ENCODE measurements at regions not wholly inside any gene's neighbourhood (a gene's known extent, or its start where the extent isn't known, plus 50 kb on each side); places are given as distances from the start of the nearest gene placed in this dataset.

GRCh38 chr4:149296503-149296902 lies 519.1 kb downstream of the IQCM start:
- DNase-seq = no peak

GRCh38 chr4:149296084-149296483 lies 519.6 kb downstream of the IQCM start:
- no peak for DNase-seq

GRCh38 chr4:149294601-149295000 lies 521.0 kb downstream of the IQCM start:
- DNase-seq = no peak

GRCh38 chr4:149293046-149293649 lies 522.5 kb downstream of the IQCM start:
- no peak for DNase-seq

GRCh38 chr4:149292425-149293007 lies 523.1 kb downstream of the IQCM start:
- no peak for DNase-seq

GRCh38 chr4:149291463-149291862 lies 524.2 kb downstream of the IQCM start:
- no peak for DNase-seq

GRCh38 chr4:149280806-149281205 lies 534.8 kb downstream of the IQCM start:
- no peak for DNase-seq

GRCh38 chr4:149279776-149280175 lies 535.9 kb downstream of the IQCM start:
- no peak for DNase-seq

GRCh38 chr4:149279331-149279730 lies 536.3 kb downstream of the IQCM start:
- DNase-seq = no peak

GRCh38 chr4:149277705-149278104 lies 537.9 kb downstream of the IQCM start:
- DNase-seq = no peak

- no peak for DNase-seq
Observed at GRCh38 chr4:149269835-149270234, 545.8 kb downstream of the IQCM start.

- DNase-seq = no peak
Observed at GRCh38 chr4:149266301-149266700, 549.3 kb downstream of the IQCM start.

- DNase-seq = no peak
Observed at GRCh38 chr4:149265645-149266044, 550.0 kb downstream of the IQCM start.

- peak; percentile 1 for DNase-seq
Observed at GRCh38 chr4:149264093-149264733, 551.4 kb downstream of the IQCM start.

- no peak for DNase-seq
Observed at GRCh38 chr4:149248191-149248764, 567.4 kb downstream of the IQCM start.

GRCh38 chr4:149247164-149247563 lies 568.5 kb downstream of the IQCM start:
- DNase-seq = no peak

GRCh38 chr4:149245333-149245732 lies 570.3 kb downstream of the IQCM start:
- DNase-seq = no peak

GRCh38 chr4:149238097-149238496 lies 577.5 kb downstream of the IQCM start:
- no peak for DNase-seq

- no peak for DNase-seq
Observed at GRCh38 chr4:149234798-149235197, 580.8 kb downstream of the IQCM start.

- DNase-seq = no peak
Observed at GRCh38 chr4:149223659-149224058, 592.0 kb downstream of the IQCM start.

- no peak for DNase-seq
Observed at GRCh38 chr4:149218672-149219071, 597.0 kb downstream of the IQCM start.

GRCh38 chr4:149214301-149214700 lies 601.3 kb downstream of the IQCM start:
- DNase-seq = no peak

- no peak for DNase-seq
Observed at GRCh38 chr4:149211876-149212275, 603.8 kb downstream of the IQCM start.
